Dedifferentiated amniotic fluid mesenchymal stem cell (primary cell): ENCODE measurements at regions not wholly inside any gene's neighbourhood (a gene's known extent, or its start where the extent isn't known, plus 50 kb on each side); places are given as distances from the start of the nearest gene placed in this dataset.
"Not testable (repeated sequence)": the region's sequence is repeated elsewhere in the genome, so short reads cannot be mapped to it uniquely, and the experiment has no call there.

Experiments
- DNase-seq: peaks from one replicate; pipeline ENCODE4 v3.0.0-alpha.2; 2016; ENCODE audit errors: extremely low spot score

DNA sequence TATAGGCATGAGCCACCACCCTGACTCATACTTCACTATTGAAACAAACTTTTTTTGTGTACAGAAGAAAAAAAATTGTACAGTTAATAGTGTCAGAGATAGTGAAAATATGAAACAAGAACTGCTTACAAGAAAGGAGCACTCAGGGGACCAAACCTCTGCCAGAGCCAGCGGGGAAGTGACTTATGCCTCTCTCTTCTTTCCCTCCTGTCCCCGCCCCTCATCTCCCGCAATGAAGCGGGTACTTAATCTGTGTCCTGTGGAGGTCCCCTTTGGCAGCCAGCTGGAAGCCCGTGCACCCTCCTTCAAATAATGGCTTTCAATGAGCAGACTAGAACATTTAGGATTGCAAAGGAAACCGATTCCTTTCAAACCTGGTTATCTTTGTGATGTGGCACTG, 51.5 kb downstream of the PPIAL4A start:
- not testable (repeated sequence) for DNase-seq

DNA sequence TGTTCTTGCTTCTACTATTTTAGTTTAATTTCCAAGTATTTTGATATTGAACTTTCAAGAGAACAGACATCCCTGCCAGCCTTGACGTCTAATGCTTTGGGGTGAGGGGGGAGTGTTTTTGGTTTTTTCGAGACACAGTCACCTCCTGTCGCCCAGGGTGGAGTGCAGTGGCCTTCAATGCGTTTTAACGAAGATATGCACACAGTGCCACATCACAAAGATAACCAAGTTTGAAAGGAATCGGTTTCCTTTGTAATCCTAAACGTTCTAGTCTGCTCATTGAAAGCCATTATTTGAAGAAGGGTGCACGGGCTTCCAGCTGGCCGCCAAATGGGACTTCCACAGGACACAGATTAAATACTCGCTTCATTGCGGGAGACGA, 52.3 kb downstream of the PPIAL4A start:
- DNase-seq, result not testable (repeated sequence)

DNA sequence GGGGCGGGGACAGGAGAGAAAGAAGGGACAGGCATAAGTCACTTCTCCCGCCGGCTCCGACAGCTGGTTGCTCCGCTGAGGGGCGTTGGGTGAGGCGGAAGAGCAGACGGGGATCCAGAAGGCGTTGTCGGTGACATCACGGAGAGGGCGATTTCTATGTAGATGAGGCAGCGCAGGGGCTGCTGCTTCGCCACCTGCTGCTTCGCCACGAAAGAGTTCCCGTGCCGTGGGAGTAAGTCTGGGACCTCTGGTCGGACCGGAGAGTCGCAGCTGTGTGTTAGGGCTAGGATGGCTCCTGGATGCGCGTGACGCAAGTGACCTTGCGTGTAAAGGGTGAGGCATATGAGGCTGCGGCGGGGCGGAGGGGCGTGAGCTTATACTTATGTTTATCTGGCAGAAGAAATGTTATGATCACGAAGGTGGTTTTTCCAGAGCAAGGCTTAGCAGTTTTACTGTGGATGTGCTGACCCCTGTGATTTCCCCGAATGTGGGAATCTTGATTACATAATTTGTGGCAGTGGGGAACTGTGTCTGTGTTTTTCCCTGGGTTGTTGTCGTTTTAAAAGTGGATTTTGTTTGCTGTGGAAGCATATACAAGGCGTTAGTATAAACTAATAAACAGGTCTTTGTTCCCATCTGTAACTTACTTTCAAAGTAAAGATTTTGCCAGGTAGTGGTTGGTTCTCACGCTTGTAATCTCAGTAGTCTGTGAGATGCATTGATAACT, 52.8 kb downstream of the PPIAL4A start:
- DNase-seq, result peak; percentile 14

DNA sequence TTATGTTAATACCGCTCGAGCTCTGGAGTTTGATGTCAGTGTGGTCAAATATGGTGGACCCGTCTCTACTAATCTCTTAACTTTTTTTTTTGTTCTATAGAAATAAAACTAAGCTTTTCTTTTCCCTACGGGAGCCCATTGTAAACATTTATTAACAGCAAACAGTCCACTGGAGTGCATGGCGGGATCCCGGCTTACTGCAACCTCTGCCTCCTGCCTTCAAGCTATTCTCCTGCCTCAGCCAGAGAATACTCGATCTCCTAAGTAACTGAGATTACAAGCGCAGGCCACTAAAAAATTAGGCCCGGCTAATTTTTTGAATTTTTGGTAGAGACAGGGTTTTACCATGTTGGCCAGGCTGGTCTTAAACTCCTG, 53.4 kb downstream of the PPIAL4A start:
- not testable (repeated sequence) for DNase-seq

DNA sequence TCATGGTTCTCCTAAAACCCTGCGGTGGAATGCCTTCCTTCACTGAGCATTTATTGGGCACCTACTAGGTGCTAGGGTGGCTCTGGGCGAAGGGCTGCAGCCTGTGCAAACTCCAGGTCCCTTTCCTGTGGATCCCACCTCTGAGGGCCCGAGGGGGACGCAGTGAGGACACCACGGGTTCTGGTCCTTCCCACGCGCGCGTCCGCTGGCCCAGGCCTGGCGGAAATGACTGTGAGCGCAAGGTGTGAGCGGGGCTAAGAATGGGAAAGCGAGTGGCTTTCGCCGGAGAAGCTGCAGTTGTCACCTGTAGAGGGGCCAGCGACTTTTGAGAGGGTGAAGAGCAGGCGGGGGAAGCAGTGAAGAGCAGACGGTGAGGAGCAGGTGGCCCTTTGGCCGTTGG, 55.1 kb downstream of the PPIAL4A start:
- DNase-seq, result not testable (repeated sequence)

DNA sequence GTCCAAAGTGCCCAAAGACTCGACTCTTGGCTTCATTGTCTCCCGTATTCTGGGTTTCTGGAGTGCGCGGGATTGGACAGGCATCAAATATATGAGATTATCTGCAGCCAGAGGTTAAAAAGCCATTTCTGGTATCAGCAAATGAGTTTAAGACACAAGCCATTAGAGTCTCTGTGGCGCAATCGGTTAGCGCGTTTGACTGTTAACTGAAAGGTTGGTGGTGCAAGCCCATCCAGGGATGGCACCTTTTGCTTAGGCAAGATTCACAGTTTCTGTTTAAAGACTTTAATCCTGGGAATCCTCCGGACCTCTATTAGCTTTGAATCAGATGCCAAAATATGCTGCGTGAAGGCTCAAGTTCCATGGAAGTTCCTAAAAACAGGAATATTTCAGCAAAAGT, 55.6 kb downstream of the PPIAL4A start:
- DNase-seq, result not testable (repeated sequence)

DNA sequence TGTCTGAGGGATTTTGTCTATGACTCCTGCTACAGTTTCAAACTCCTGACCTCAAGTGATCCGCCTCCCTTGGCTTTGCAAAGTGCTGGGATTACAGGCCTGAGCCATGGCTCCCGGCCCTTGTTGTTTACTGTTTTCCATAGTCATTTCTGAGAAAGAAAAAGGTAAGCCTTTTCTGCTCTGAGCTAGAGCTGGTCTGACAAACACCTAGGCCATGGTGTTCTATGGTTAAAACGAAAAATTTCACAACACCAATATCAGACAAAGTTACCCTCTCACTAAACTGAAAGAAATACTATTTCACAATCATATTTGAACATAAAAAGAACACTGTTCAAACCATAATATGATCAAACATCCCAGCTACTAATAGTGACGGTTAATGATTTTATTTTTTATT, 57.5 kb downstream of the PPIAL4A start:
- DNase-seq, result not testable (repeated sequence)

DNA sequence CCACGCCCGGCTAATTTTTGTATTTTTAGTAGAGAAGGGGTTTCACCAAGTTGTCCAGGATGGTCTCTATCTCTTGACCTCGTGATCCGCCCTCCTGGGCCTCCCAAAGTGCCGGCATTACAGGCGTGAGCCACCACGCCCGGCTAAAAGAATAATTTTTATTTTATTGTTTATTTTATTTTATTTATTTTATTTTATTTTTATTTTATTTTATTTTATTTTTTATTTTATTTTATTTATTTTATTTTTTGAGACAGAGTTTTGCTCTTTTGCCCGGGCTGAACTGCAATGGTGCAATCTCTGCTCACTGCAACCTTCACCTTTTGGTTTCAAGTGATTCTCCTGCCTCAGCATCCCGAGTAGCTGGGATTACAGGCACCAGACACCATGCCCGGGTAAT, 60.2 kb downstream of the PPIAL4A start:
- not testable (repeated sequence) for DNase-seq

DNA sequence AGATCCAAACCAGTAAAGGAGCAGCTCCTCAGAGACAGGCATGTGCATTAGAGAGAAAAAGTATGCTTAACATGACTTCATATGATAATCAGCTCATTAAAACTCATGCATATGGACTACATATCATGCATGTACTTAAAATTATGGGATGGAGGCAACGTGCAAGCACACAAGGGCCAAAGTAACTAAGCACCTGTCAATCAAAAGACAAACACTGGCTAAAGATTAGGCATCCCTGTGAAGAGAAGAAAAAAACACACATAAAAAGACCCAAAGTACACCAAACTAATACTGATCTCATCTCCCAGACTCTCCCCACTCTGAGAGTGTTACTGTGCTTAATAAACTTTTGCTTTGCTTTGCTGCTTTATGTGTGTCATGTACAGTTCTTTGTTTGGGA, 61.1 kb downstream of the PPIAL4A start:
- not testable (repeated sequence) for DNase-seq

DNA sequence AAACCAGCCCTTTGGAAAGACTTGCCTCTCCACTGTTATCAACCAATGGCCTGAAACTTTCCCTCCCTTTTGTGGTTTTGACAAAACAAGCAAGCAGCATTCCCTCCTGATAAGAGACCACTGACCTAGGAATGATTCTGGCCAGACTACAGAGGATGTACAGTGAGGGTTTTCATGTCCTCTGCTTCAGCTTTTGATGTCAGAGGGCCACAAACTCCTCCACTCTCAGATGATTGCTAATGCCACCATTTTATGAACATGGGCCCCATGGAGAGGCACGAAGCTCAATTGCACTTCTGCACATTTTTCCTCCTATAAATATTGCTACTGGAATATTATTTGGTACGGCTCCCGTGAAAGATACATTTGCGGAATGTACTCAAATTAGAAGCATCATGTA, 61.5 kb downstream of the PPIAL4A start:
- not testable (repeated sequence) for DNase-seq

DNA sequence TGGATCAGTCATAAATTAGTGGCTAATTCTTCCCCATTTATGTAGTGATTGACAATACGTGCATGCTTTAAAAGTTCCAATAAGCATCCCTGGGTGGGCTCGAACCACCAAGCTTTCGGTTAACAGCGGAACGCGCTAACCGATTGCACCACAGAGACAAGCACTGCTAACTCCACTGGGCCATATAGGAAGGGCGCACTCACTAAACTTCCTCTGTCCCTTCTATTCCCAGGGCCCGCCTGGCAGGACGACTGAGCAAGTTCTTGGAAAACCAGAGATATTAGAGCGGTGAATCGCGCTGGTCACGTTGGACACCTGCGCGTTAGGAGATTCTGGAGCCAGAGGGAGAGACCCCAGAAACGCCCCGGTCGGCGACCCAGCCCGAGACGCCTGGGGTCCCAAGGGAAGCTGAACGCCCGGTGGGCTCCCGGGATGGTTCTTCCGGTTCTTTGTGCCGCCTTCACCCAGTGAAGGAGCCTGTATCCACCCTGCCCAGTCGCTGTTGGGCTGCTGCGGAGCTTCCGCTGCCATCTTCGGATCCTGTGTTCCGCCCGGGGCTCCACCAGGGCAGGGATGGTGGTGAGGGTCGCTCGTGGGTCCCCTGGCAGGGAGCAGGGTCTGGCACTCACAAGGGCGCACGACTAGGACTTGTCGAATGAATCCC, 62.8 kb downstream of the PPIAL4A start:
- DNase-seq, result not testable (repeated sequence)

DNA sequence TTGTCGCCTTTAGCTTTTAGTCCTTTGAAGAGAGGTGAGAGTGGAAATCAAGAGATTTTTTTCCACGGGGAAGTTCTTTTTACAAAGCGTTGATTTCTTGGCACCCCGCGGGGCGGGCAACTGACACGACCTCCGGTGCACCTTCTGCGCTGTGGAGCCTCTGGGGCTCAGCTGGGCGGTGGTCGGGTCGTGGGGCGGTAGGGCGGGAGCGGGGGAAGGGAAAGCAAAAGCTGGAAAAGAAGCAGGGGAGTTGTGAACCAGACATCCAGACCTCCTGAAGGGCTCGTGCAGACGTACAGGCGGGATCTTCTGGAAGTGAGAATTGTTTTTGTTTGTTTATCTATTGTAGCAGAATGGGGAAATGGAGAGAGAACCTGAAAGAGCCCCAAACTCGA, 63.3 kb downstream of the PPIAL4A start:
- not testable (repeated sequence) for DNase-seq

DNA sequence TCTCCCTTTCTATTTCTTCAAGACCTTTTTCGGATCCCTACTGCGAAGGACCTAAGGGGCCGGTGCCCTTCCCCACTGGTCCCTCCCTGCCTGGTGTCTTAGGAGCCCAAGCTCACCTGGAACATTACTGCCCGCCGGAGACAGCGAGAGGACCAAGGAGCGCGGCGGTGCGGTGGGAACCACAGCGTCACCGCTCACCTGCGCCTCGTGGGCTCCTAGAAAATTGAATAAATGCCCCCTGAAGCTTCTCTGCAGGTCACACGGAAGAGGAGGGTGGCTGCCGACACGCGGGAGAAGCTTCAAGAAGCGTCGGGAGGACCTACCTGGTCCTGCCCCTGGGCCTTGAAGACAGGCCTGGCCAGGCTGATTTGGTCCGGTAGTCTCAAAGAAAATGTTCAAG, 65.2 kb downstream of the PPIAL4A start:
- no peak for DNase-seq

DNA sequence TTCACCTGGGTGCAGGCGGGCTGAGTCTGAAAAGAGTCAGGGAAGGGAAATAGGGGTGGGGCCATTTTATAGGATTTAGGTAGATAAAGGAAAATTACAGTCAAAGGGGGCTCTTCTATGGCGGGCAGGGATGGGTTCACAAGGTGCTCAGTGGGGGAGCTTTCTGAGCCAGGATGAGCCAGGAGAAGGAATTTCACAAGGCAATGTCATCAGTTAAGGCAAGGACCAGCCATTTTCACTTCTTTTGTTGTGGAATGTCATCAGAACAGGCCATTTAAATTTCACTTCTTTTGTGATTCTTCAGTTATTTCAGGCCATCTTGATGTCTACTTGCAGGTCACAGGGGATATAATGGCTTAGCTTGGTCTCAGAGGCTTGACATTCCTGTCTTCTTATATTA, 66.4 kb downstream of the PPIAL4A start:
- not testable (repeated sequence) for DNase-seq

DNA sequence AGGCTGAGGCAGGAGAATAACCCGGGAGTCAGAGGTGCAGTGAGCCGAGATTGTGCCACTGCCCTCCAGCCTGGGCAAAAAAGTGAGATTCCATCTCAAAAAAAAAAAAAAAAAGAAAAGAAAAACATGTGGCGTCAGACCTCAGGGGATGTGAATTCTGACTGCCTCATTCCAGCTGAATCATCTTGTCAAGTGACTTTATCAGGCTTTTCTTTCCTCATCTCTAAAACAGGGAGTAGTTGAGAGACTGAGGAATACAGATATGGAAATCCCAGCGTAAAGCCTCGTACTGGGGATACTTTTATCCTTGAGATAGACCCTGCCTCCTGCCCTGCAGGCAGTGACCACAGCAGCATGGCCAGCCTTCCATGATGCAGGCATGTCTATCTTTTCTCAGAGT, 76.4 kb downstream of the PPIAL4A start:
- not testable (repeated sequence) for DNase-seq

DNA sequence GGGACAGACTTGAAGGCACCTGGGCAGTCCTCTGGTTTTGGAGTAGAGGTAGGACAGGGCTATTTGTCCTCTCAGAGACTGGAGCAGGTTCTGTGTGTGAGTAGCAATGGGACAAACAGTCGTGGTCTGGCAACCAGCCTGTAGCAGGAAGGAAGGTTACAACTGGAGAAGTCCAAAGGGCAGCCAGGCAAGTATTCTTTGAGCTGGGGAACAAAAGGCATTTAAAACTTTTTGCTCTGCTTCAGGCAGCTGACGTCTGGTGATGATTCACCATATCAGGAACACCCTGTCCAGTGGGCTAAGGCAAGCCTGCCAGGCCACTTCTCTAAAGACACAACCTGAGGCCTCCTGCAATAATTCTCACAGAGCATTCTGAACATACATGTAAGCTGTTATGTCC, 83.3 kb downstream of the PPIAL4A start:
- not testable (repeated sequence) for DNase-seq

DNA sequence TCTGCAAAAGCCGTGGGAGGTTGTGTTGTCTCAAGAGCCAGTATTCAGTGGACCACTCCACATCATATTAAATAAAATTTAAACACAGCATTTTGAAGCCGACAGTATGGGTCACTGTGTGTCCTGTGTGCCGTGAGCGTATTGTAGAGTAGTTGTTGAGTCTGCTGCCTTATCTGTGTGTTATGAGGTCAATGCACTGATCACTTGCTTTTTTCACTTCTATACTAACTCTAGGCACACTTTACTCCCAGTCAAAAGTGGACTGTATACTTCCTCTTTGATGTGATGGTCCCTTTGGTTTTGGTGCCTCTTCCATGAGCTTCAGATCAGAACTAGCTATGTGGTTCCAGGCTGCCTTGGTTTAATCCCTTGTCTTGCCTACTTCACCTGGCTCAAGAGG, 84.3 kb downstream of the PPIAL4A start:
- not testable (repeated sequence) for DNase-seq

DNA sequence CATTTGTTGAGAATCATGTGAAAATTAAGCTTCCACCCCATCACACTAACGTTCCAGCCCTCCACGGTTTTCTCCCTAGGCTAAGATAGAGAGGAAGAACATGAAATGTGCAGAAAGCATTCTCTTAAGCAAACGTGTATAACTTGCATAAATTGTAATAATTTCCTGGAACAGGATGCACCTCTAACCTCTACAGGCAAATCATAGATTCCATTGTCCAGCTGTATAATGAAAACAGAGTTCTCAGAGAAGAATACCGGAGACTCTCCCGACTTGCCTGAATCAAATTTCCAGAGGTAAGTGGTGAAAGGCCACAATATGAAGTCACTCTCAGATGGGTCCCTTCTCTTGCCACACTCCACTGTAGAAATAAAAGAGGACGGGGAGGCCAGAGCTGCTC, 87.7 kb downstream of the PPIAL4A start:
- not testable (repeated sequence) for DNase-seq

DNA sequence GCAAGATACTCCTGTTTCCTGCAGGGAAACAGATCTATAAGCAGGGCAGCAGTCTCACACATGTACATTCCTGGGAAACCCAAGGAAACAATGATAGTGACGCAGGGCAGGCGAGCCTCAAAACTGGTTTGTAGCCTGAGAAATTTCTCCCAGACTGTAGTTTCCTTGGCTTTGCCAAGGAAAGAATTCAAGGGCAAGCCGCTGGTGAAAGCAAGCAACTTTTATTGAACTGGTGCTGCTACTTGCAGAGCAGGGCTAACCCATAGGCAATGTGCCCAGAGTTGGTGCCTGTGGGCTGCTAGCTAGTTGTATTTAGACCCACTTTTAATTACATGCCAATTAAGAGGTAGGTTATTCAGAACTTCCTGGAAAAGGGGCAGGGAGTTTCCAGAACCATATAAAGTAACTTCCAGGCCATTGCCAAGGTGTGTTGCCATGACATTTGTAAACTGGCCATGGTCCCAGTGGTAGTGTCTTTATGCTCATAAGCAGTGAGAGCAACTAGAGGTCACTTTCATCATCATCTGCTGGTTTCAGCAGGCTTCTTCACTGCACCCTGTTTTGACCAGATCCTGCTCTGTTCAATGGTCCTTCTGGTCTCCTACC, 92.0 kb downstream of the PPIAL4A start:
- not testable (repeated sequence) for DNase-seq

DNA sequence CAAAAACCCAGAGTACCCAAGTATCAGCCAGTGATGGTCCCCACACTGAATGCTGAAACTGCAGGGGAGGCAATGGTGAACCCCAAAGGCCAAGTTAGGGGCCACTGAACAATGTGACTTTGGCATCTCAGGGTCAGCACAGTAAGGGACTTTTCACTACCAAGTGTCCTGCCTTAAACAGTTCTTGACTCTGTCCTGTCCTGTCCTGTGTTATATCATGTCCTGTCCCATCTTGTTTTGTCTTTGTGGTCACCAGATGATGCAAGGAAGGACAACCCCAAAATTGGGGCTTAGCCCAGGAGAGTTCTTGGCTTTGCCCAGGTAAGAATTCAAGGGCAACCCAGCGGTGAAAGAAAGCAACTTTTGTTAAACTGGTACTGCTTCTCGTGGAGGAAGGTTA, 105.0 kb downstream of the PPIAL4A start:
- DNase-seq, result not testable (repeated sequence)

DNA sequence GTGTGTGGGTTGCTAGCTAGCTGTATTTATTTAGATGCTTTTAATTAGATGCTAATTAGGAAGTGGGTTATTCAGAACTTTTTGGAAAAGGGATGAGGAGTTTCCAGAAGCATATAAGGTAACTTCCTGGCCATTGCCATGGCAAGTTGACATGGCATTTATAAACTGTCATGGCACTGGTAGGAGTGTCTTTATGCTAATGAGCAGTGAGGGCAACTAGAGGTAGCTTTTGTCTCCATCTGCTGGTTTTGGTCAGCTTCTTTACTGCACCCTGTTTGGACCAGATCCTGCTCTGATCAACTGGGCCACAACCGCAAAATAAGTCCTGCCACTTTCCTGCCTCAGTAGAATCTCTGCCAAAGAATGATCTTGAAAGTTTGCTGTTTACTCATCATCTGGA, 105.5 kb downstream of the PPIAL4A start:
- DNase-seq, result not testable (repeated sequence)

DNA sequence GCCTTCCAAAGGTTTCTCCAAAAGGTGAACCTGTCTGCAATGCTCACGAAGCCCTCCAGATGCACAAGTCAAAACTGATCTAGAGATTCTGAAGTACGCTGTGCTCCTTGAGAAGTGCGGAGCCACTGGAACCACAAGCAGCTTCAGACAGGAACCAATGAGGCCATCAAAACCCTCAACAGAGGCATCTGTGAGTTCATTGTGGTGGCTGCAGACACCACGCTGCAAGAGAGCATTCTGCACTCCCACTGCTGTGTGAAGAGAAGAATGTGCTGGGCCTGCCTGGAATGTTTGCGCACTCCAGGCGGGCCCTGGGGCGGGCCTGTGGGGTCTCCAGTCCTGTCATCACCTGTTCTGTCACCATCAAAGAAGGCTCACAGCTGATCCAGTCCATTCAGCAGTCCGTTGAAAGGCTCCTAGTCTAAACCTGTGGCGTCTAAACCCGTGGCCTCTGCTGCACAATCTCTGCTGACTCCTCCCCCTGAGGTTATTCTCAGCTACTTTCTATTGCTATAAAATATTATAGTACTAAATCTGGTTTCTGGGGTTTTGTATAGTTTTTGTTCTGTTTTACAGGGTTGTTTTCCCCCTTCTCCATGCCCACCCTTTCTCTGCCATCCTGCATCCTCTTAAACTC, 111.6 kb downstream of the PPIAL4A start:
- DNase-seq, result not testable (repeated sequence)

DNA sequence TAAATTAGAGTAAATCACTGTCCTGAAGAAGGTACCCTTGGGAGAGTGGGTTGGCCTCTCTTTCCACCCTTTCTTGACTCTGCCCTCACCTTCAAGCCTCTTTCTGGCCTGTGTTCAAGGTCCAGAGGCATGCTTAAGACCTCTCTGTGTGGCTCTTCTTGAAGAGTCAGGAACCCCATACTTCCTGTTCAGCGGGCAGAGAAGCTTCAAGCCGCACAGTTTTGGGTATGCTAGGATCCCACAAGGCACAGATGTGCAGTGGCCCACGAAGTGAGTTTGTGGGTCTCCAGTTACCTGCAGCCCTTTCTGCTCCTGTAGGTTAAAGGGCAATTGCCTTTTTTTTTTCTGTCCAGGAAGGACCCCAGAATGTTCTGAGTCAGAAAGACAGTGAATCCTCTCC, 113.7 kb downstream of the PPIAL4A start:
- DNase-seq, result not testable (repeated sequence)
